H1 (cell line): ENCODE measurements at regions not wholly inside any gene's neighbourhood (a gene's known extent, or its start where the extent isn't known, plus 50 kb on each side); places are given as distances from the start of the nearest gene placed in this dataset.

Source experiments
- CTCF ChIA-PET: fragments of 300-600 bp; sonication (Branson Sonifier 250); formaldehyde crosslinking; loops from one replicate; lab custom pipeline; 2021; ENCODE audit not compliant: partially characterized antibody; lab: Charles Lee
- POLR2A ChIA-PET: fragments of 300-600 bp; sonication (Branson Sonifier 250); formaldehyde crosslinking; loops from one replicate; lab custom pipeline; 2021; ENCODE audit warnings: inconsistent platforms; ENCODE audit not compliant: partially characterized antibody; lab: Charles Lee
- DNase-seq, 2 experiments: peaks; one replicate each; pipeline versions ENCODE4 v3.0.0 to v3.0.0-alpha.2; 2010 to 2022; ENCODE audit warnings: low spot score in 2 of 2, low read depth in 1 of 2, mixed read lengths in 1 of 2
- FAIRE-seq: peaks from 2 replicates; lab custom pipeline; 2011; peaks lifted over from hg19 to GRCh38; lab: Jason Lieb, UNC
- H2AFZ ChIP-seq: 2 replicates; pipeline ENCODE4 v1.8.1; 2012; ENCODE audit warnings: low read length, inconsistent platforms
- H2AK5ac ChIP-seq: 2 replicates; pipeline ENCODE4 v1.6.1; 2013; ENCODE audit warnings: low read depth, low read length
- H2BK120ac ChIP-seq: replicated peaks from 2 replicates; pipeline ENCODE3; 2013; ENCODE audit warnings: low read depth, low read length, inconsistent platforms
- H2BK12ac ChIP-seq: 2 replicates; pipeline ENCODE4 v1.6.1; 2013; ENCODE audit warnings: low read depth, low read length
- H2BK15ac ChIP-seq: 2 replicates; pipeline ENCODE4 v1.6.1; 2013; ENCODE audit warnings: low read length
- H2BK20ac ChIP-seq: 2 replicates; pipeline ENCODE4 v1.6.1; 2013; ENCODE audit warnings: low read length
- H2BK5ac ChIP-seq: 2 replicates; pipeline ENCODE4 v1.6.1; 2013; ENCODE audit warnings: low read depth, low read length
- H3K14ac ChIP-seq: 2 replicates; pipeline ENCODE4 v1.6.1; 2013; ENCODE audit warnings: inconsistent platforms; ENCODE audit not compliant: insufficient read length
- H3K18ac ChIP-seq: 2 replicates; pipeline ENCODE4 v1.6.1; 2013; ENCODE audit warnings: low read length; ENCODE audit errors: extremely low read depth
- H3K23ac ChIP-seq: 2 replicates; pipeline ENCODE4 v1.6.1; 2013; ENCODE audit warnings: inconsistent platforms; ENCODE audit not compliant: insufficient read length
- H3K23me2 ChIP-seq: 2 replicates; pipeline ENCODE4 v1.6.1; 2013; ENCODE audit warnings: low read depth, low read length
- H3K27ac ChIP-seq: 2 replicates; pipeline ENCODE4 v1.6.1; 2011; ENCODE audit warnings: low read depth, low read length, inconsistent platforms
- H3K27me3 ChIP-seq, 4 experiments: replicated peaks in 1 of 4; 1 replicate in 1 of 4; 2 replicates in 3 of 4; pipeline versions ENCODE4 v1.6.1 to v1.8.1; 2011 to 2013; ENCODE audit warnings: low read length in 3 of 4, mild to moderate bottlenecking in 3 of 4, inconsistent platforms in 2 of 4, mixed read lengths in 2 of 4, moderate library complexity in 1 of 4; ENCODE audit not compliant: control insufficient read depth in 3 of 4, insufficient read depth in 3 of 4; ENCODE audit errors: extremely low read depth in 1 of 4
- H3K36me3 ChIP-seq, 4 experiments: 2 replicates each; pipeline versions ENCODE4 v1.6.1 to v1.8.1; 2011 to 2013; ENCODE audit warnings: mild to moderate bottlenecking in 4 of 4, low read length in 3 of 4, moderate library complexity in 2 of 4, control low read depth in 1 of 4, inconsistent platforms in 1 of 4; ENCODE audit not compliant: insufficient read depth in 4 of 4, control insufficient read depth in 2 of 4
- H3K4ac ChIP-seq: replicated peaks from 2 replicates; pipeline ENCODE3; 2013; ENCODE audit warnings: low read length, low read depth, mixed read lengths, inconsistent platforms; ENCODE audit not compliant: insufficient read length
- H3K4me1 ChIP-seq, 4 experiments: replicated peaks in 1 of 4; 1 replicate in 1 of 4; 2 replicates in 3 of 4; pipeline versions ENCODE4 v1.6.1 to v1.8.1; 2011 to 2013; ENCODE audit warnings: low read length in 3 of 4, inconsistent platforms in 2 of 4, mixed read lengths in 1 of 4; ENCODE audit not compliant: insufficient read depth in 4 of 4, control insufficient read depth in 3 of 4
- H3K4me2 ChIP-seq, 2 experiments: 2 replicates each; pipeline versions ENCODE4 v1.6.1 to v1.8.1; 2011 to 2013; ENCODE audit warnings: low read depth in 2 of 2, low read length in 2 of 2, control low read depth in 1 of 2, inconsistent platforms in 1 of 2, mild to moderate bottlenecking in 1 of 2; ENCODE audit not compliant: insufficient read depth in 1 of 2
- H3K4me3 ChIP-seq, 4 experiments: fragments of 200-600, 300-600 bp in 1 of 4; sonication (generic), shearing (Covaris generic), sonication (Bioruptor Twin) in 1 of 4; 2 replicates each; pipeline versions ENCODE4 v1.5.1 to v1.8.1; 2011 to 2016; ENCODE audit warnings: low read length in 4 of 4, low read depth in 3 of 4, control low read depth in 2 of 4, inconsistent platforms in 2 of 4, mild to moderate bottlenecking in 2 of 4, mixed read lengths in 1 of 4, moderate library complexity in 1 of 4; ENCODE audit not compliant: insufficient read depth in 2 of 4; ENCODE audit errors: extremely low read depth in 1 of 4
- H3K56ac ChIP-seq: replicated peaks from 2 replicates; pipeline ENCODE3; 2013; ENCODE audit warnings: low read depth, mild to moderate bottlenecking, mixed read lengths, low read length, inconsistent platforms; ENCODE audit not compliant: insufficient read length
- H3K79me1 ChIP-seq: 2 replicates; pipeline ENCODE4 v1.6.1; 2013; ENCODE audit warnings: low read depth, low read length, control low read depth
- H3K79me2 ChIP-seq, 2 experiments: 2 replicates each; pipeline versions ENCODE4 v1.6.1 to v1.8.1; 2012 to 2013; ENCODE audit warnings: low read length in 2 of 2, mild to moderate bottlenecking in 2 of 2, inconsistent platforms in 1 of 2; ENCODE audit not compliant: insufficient read depth in 2 of 2, control insufficient read depth in 1 of 2
- H3K9ac ChIP-seq, 4 experiments: replicated peaks in 1 of 4; 1 replicate in 1 of 4; 2 replicates in 3 of 4; pipeline versions ENCODE4 v1.6.1 to v1.8.1; 2011 to 2013; ENCODE audit warnings: low read depth in 3 of 4, low read length in 3 of 4, control low read depth in 2 of 4, mild to moderate bottlenecking in 2 of 4, moderate library complexity in 2 of 4, inconsistent platforms in 1 of 4; ENCODE audit errors: extremely low read depth in 1 of 4
- H3K9me3 ChIP-seq, 2 experiments: 2 replicates each; pipeline versions ENCODE4 v1.6.1 to v1.8.1; 2012 to 2013; ENCODE audit warnings: mild to moderate bottlenecking in 2 of 2, moderate library complexity in 2 of 2, control low read depth in 1 of 2, inconsistent platforms in 1 of 2, low read depth in 1 of 2, low read length in 1 of 2, mixed read lengths in 1 of 2; ENCODE audit not compliant: insufficient read depth in 2 of 2
- H4K20me1 ChIP-seq, 2 experiments: replicated peaks in 1 of 2; 2 replicates each; pipeline versions ENCODE3 to v1.8.1; 2011 to 2013; ENCODE audit warnings: inconsistent platforms in 2 of 2, low read length in 2 of 2, mild to moderate bottlenecking in 1 of 2; ENCODE audit not compliant: insufficient read depth in 2 of 2, control insufficient read depth in 1 of 2
- H4K5ac ChIP-seq: 2 replicates; pipeline ENCODE4 v1.6.1; 2013; ENCODE audit warnings: low read length, low read depth, mixed read lengths, inconsistent platforms; ENCODE audit not compliant: insufficient read length
- H4K8ac ChIP-seq: 2 replicates; pipeline ENCODE4 v1.8.0; 2013; ENCODE audit warnings: mild to moderate bottlenecking, moderate library complexity, low read length, inconsistent platforms; ENCODE audit not compliant: insufficient read depth; ENCODE audit errors: extremely low read depth
- H4K91ac ChIP-seq: replicated peaks from 2 replicates; pipeline ENCODE3; 2013; ENCODE audit warnings: low read length, mixed read lengths, inconsistent platforms; ENCODE audit not compliant: insufficient read length
- BCL11A ChIP-seq, 2 experiments: IDR thresholded peaks; one replicate each; pipeline ENCODE4 v1.6.1; 2011; ENCODE audit warnings: low read depth in 2 of 2, low read length in 2 of 2, mild to moderate bottlenecking in 2 of 2
- CEBPB ChIP-seq: IDR thresholded peaks from 2 replicates; pipeline ENCODE4 v1.6.1; 2012; ENCODE audit warnings: low read depth, low read length
- FOSL1 ChIP-seq: IDR thresholded peaks from 2 replicates; pipeline ENCODE4 v1.6.1; 2011; ENCODE audit warnings: mild to moderate bottlenecking, low read depth, low read length, moderate library complexity; ENCODE audit not compliant: insufficient read depth
- MAFK ChIP-seq: IDR thresholded peaks from 2 replicates; pipeline ENCODE4 v1.6.1; 2012; ENCODE audit warnings: low read depth, mild to moderate bottlenecking, improper control_type of control experiment, low read length
- SIRT6 ChIP-seq: IDR thresholded peaks from one replicate; pipeline ENCODE4 v1.7.1; 2012; ENCODE audit warnings: low read length, inconsistent platforms
- WGBS, 2 experiments: shearing (Covaris generic) in 1 of 2; methylation state at CpG; one replicate each; pipeline versions ENCODE4 v1.1.6 to v1.1.7; 2013 to 2015; ENCODE audit warnings: low lambda C conversion rate in 2 of 2, mixed read lengths in 2 of 2, inconsistent platforms in 1 of 2, low coverage in 1 of 2, missing lambda C conversion rate in 1 of 2; ENCODE audit not compliant: insufficient replicate concordance in 2 of 2, insufficient coverage in 1 of 2, insufficient read length in 1 of 2; ENCODE audit errors: extremely low coverage in 1 of 2, missing lambda C conversion rate in 1 of 2; 5-methylcytosine and 5-hydroxymethylcytosine counted together

DNA sequence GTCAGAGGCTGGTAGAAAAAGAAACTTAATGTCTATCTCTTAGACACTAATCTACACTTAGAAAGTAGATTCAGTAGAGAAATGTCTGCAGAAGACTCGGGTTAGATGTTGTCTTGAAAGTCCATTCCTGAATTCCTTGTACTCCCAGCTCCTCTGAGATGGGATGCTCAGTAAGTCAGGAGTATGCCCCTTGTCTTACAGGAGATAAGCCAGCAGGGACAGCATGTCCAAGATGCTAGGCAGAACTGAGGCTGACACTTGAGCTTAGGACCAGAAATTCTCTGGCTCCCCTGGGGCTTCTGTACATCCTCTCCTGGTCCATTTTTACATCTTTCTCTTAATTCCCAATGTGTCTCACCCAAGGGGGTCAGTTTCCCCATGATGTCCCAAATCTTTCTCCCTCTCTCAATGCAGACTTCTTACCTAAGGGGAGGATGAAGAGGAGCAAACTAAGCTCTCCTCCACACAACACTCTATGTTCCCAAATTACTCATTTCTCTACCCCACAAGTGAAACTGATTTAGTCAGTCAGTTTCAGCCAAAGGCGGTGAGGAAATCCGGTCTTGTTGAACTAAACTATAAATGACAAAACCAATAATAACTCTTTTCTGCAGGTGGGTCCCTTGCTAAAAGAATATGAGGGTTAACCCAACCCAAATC is 558.2 kb upstream of the DIPK2B start:
- Histone ChIP-seq H3K23me2 (no peaks in the 10 kb centered on the region), H2AFZ (no peak overlapping the region), H4K5ac (no peak overlapping the region), H3K79me1 (no peaks in the 10 kb centered on the region; the same call in 1 of the 2 replicates), H3K9ac (no peak overlapping the region), H2BK5ac (no peak overlapping the region), H2AK5ac (no peak overlapping the region), H3K4ac (no peak overlapping the region), H3K9me3 (no peaks in the 10 kb centered on the region), H3K4me2 (no peak overlapping the region), H2BK12ac (no peak overlapping the region), H3K14ac (no peak overlapping the region), H2BK120ac (no peak overlapping the region), H4K8ac (no peak overlapping the region), H3K23ac (no peak overlapping the region), H4K20me1 (peaks cover 4 to 9% of the 10 kb centered on the region in 2 experiments), H3K4me3 (no peak overlapping the region), H2BK15ac (no peak overlapping the region), H3K36me3 (peaks cover 0 to 7% (median 2%) of the 10 kb centered on the region in 4 experiments; a peak in 4 of 8 replicates), H3K56ac (no peak overlapping the region), H2BK20ac (no peak overlapping the region), H3K79me2 (peaks cover 0 to 88% of the 10 kb centered on the region in 2 experiments; a peak in 3 of 4 replicates), H3K27me3 (no peaks in the 10 kb centered on the region), H3K4me1 (peaks cover 0 to 5% (median 0%) of the 10 kb centered on the region in 4 experiments; a peak in 1 of 7 replicates), H3K27ac (no peak overlapping the region), H4K91ac (no peak overlapping the region), H3K18ac (no peak overlapping the region)
- FAIRE-seq = no peak
- 100% methylated on average over 3 of the region's 3 CpGs; no CpG with 5 or more reads in 1 of the 2 experiments for WGBS, 2 experiments
- ChIA-PET CTCF (interaction anchor here (0.9 to 1.9 kb wide), 3 partner anchors 58 to 617 kb away, joined by 3 to 5 read pairs (median 3); no protein-coding TSS in a partner anchor), POLR2A (no interaction called here)
- DNase-seq = no peak
- no peak for TF ChIP-seq CEBPB
- no peak for TF ChIP-seq FOSL1
- no peak for TF ChIP-seq BCL11A (IDR thresholded peaks at IDR 0.05; ENCODE audit: low read depth in 2 of 2, low read length in 2 of 2)
- no peak for TF ChIP-seq MAFK
- no peak for TF ChIP-seq SIRT6
